GM12878 (cell line): ENCODE measurements at regions not wholly inside any gene's neighbourhood (a gene's known extent, or its start where the extent isn't known, plus 50 kb on each side); places are given as distances from the start of the nearest gene placed in this dataset.

Experiments
- ATAC-seq: fragments of 200-7000 bp; cut with Tn5 transposase; 3 replicates; pipeline ENCODE4 v1.9.1; 2020; ENCODE audit warnings: mild to moderate bottlenecking, moderate library complexity
- BruUV-seq: library from RNA; stranded (reverse); fragments of 400-500 nt; replicated peaks from 2 replicates; lab custom pipeline; 2021; lab: Mats Ljungman, UMichigan
- CTCF ChIA-PET: fragments of 300-600 bp; sonication (Branson Sonifier 250); formaldehyde crosslinking; extraction: SDS; loops from one replicate; lab custom pipeline; 2021; ENCODE audit warnings: inconsistent platforms; lab: Yijun Ruan, JAX
- POLR2A ChIA-PET: fragments of 350-600 bp; formaldehyde crosslinking; extraction: SDS; loops from one replicate; lab custom pipeline; 2021; ENCODE audit warnings: inconsistent platforms; lab: Charles Lee
- RAD21 ChIA-PET: fragments of 300-600 bp; sonication (Branson Sonifier 250); formaldehyde crosslinking; loops from one replicate; lab custom pipeline; 2023; ENCODE audit warnings: antibody characterized with exemption; ENCODE audit not compliant: unreplicated experiment; lab: Charles Lee
- SMC1A ChIA-PET: fragments of 300-600 bp; sonication (Branson Sonifier 250); formaldehyde crosslinking; loops from one replicate; lab custom pipeline; 2023; ENCODE audit not compliant: unreplicated experiment, uncharacterized antibody; lab: Charles Lee
- DNase-seq: peaks from one replicate; pipeline ENCODE4 v3.0.0-alpha.2; 2011; ENCODE audit warnings: low read depth, low spot score
- FAIRE-seq: peaks from 3 replicates; lab custom pipeline; 2011; peaks lifted over from hg19 to GRCh38; lab: Jason Lieb, UNC
- H2AFZ ChIP-seq: 2 replicates; pipeline ENCODE4 v1.6.0; 2011; ENCODE audit warnings: low read depth, low read length, control low read depth; ENCODE audit not compliant: control insufficient read depth
- H3K27ac ChIP-seq: 2 replicates; pipeline ENCODE4 v1.5.1; 2011; ENCODE audit warnings: control low read depth; ENCODE audit not compliant: control insufficient read depth, insufficient read depth
- H3K27me3 ChIP-seq, 2 experiments: replicated peaks in 1 of 2; 2 replicates each; pipeline versions ENCODE4 v1.6.0 to v1.6.1; 2011; ENCODE audit warnings: low read length in 1 of 2; ENCODE audit not compliant: control insufficient read depth in 2 of 2, insufficient read depth in 2 of 2
- H3K36me3 ChIP-seq, 2 experiments: 2 replicates each; pipeline ENCODE4 v1.5.1; 2011; ENCODE audit warnings: low read length in 1 of 2; ENCODE audit not compliant: control insufficient read depth in 2 of 2, insufficient read depth in 2 of 2
- H3K4me1 ChIP-seq: 2 replicates; pipeline ENCODE4 v1.6.1; 2011; ENCODE audit warnings: mild to moderate bottlenecking, low read length, moderate library complexity, mixed read lengths; ENCODE audit not compliant: control insufficient read depth, insufficient read depth
- H3K4me2 ChIP-seq: 2 replicates; pipeline ENCODE4 v1.6.0; 2011; ENCODE audit warnings: control low read depth; ENCODE audit not compliant: control insufficient read depth, insufficient read depth
- H3K4me3 ChIP-seq: fragments of 200-600 bp; sonication (generic); 2 replicates; pipeline ENCODE4 v1.5.1; 2016
- H3K79me2 ChIP-seq: 2 replicates; pipeline ENCODE4 v1.6.0; 2011; ENCODE audit warnings: low read length; ENCODE audit not compliant: control insufficient read depth, insufficient read depth
- H3K9ac ChIP-seq: 2 replicates; pipeline ENCODE4 v1.8.0; 2011; ENCODE audit warnings: low read length, control low read depth, mixed read lengths; ENCODE audit not compliant: control insufficient read depth, insufficient read depth
- H3K9me3 ChIP-seq: replicated peaks from 3 replicates; pipeline ENCODE4 v1.5.1; 2011; ENCODE audit warnings: mild to moderate bottlenecking, low read length; ENCODE audit not compliant: control insufficient read depth, insufficient read depth
- H4K20me1 ChIP-seq: 2 replicates; pipeline ENCODE4 v1.6.0; 2011; ENCODE audit not compliant: control insufficient read depth, insufficient read depth
- ATF7 ChIP-seq: fragments of 450-650 bp; IDR thresholded peaks from 2 replicates; pipeline ENCODE4 v1.6.1; 2016; ENCODE audit warnings: low read depth, mild to moderate bottlenecking
- GATAD2B ChIP-seq: fragments of 450-650 bp; conservative IDR thresholded peaks from 2 replicates; pipeline ENCODE4 v1.6.1; 2017; ENCODE audit warnings: low read depth, mild to moderate bottlenecking, moderate library complexity
- HDAC2 ChIP-seq: fragments of 200-600 bp; sonication (generic); IDR thresholded peaks from 2 replicates; pipeline ENCODE4 v1.6.1; 2017
- JUND ChIP-seq: IDR thresholded peaks from 2 replicates; pipeline ENCODE4 v1.6.1; 2012; ENCODE audit warnings: low read depth, mild to moderate bottlenecking, low read length, improper control_type of control experiment, moderate library complexity
- MYC ChIP-seq: IDR thresholded peaks from 2 replicates; pipeline ENCODE4 v1.6.1; 2011; ENCODE audit warnings: mild to moderate bottlenecking, low read length, moderate library complexity, inconsistent platforms; ENCODE audit not compliant: insufficient read depth, insufficient replicate concordance, insufficient read length, severe bottlenecking
- NRF1 ChIP-seq: conservative IDR thresholded peaks from 2 replicates; pipeline ENCODE4 v1.6.1; 2011; ENCODE audit warnings: mild to moderate bottlenecking, low read depth, low read length, improper control_type of control experiment
- RCOR1 ChIP-seq: conservative IDR thresholded peaks from 2 replicates; pipeline ENCODE4 v1.6.1; 2012; ENCODE audit warnings: low read depth, low read length, improper control_type of control experiment
- STAT3 ChIP-seq: IDR thresholded peaks from 2 replicates; pipeline ENCODE4 v1.6.1; 2011; ENCODE audit warnings: low read depth, low read length, improper control_type of control experiment
- ZNF384 ChIP-seq: IDR thresholded peaks from 2 replicates; pipeline ENCODE4 v1.6.1; 2012; ENCODE audit warnings: low read depth, mild to moderate bottlenecking, low read length, improper control_type of control experiment, borderline replicate concordance
- ZNF592 ChIP-seq: fragments of 450-650 bp; IDR thresholded peaks from 2 replicates; pipeline ENCODE4 v1.6.1; 2017; ENCODE audit warnings: mild to moderate bottlenecking, moderate library complexity
- WGBS: methylation state at CpG from one replicate; pipeline ENCODE4 v1.1.6; 2016; ENCODE audit warnings: low lambda C conversion rate; ENCODE audit not compliant: insufficient replicate concordance, insufficient coverage; ENCODE audit errors: missing lambda C conversion rate; 5-methylcytosine and 5-hydroxymethylcytosine counted together
- in situ Hi-C: fragments of 300-500 bp; cut with MboI; formaldehyde crosslinking; loops from 9 replicates; pipeline ENCODE4 v1.14.3; 2018; ENCODE audit warnings: mixed read lengths
- intact Hi-C: fragments of 100-400 bp; cut with micrococcal nuclease; formaldehyde crosslinking; loops from one replicate; pipeline ENCODE4 v1.14.2; 2022; ENCODE audit not compliant: unreplicated experiment
- TF ChIP-seq, protein P1 (sequence below): fragments of 450-650 bp; IDR thresholded peaks from 2 replicates; pipeline ENCODE4 v1.6.1; 2018; ENCODE audit warnings: borderline replicate concordance, mild to moderate bottlenecking; ENCODE audit not compliant: partially characterized antibody

GRCh38 chr4:117678861-117679260, 355.4 kb upstream of the NDST3 start:
- no TSS peak for BruUV-seq
- intact Hi-C loops = no loop called here
- no peak for TF ChIP-seq ATF7
- TF ChIP-seq JUND = no peak
- no peak for TF ChIP-seq MYC
- no peak for TF ChIP-seq GATAD2B
- no peak for TF ChIP-seq RCOR1
- no peak for TF ChIP-seq STAT3
- no peak for TF ChIP-seq NRF1
- TF ChIP-seq ZNF384 = no peak
- POLR2A ChIA-PET = no interaction called here
- Histone ChIP-seq H3K36me3 (no peaks in the 10 kb centered on the region), H3K9me3 (no peaks in the 10 kb centered on the region), H3K27me3 (no peaks in the 10 kb centered on the region), H3K4me2 (no peak overlapping the region), H4K20me1 (no peaks in the 10 kb centered on the region), H3K79me2 (no peaks in the 10 kb centered on the region), H3K4me1 (no peaks in the 10 kb centered on the region), H3K4me3 (no peak overlapping the region), H3K9ac (no peak overlapping the region), H2AFZ (no peak overlapping the region), H3K27ac (no peak overlapping the region)
- SMC1A ChIA-PET = no interaction called here
- no peak for DNase-seq
- 0% methylated on average over 4 of the region's 4 CpGs for WGBS
- CTCF ChIA-PET = no interaction called here
- in situ Hi-C loops = no loop called here
- RAD21 ChIA-PET = no interaction called here
- ATAC-seq = no peak
- no peak for FAIRE-seq

GRCh38 chr4:117691572-117692351, 342.5 kb upstream of the NDST3 start:
- intact Hi-C loops (no loop called here), in situ Hi-C loops (no loop called here)
- SMC1A ChIA-PET = no interaction called here
- no peak overlapping the region for H2AFZ ChIP-seq
- RAD21 ChIA-PET = no interaction called here
- POLR2A ChIA-PET = no interaction called here
- no peak overlapping the region for H3K4me2 ChIP-seq
- H3K4me1 ChIP-seq = no peaks in the 10 kb centered on the region
- H3K27ac ChIP-seq = no peak overlapping the region
- H3K4me3 ChIP-seq = no peak overlapping the region
- H3K79me2 ChIP-seq = no peaks in the 10 kb centered on the region
- DNase-seq (no peak), ATAC-seq (no peak), FAIRE-seq (no peak)
- no peaks in the 10 kb centered on the region for H3K27me3 ChIP-seq
- no TSS peak for BruUV-seq
- CTCF ChIA-PET = interaction anchor here (1.6 kb wide), 1 partner anchor 8 kb away, joined by 4 read pairs; no protein-coding TSS in a partner anchor
- H3K9ac ChIP-seq = no peak overlapping the region
- no peaks in the 10 kb centered on the region for H4K20me1 ChIP-seq
- no peaks in the 10 kb centered on the region for H3K36me3 ChIP-seq
- H3K9me3 ChIP-seq = no peaks in the 10 kb centered on the region
- 15% methylated on average over 7 of the region's 7 CpGs for WGBS
- no peak for TF ChIP-seq HDAC2
- TF ChIP-seq, protein P1, sequence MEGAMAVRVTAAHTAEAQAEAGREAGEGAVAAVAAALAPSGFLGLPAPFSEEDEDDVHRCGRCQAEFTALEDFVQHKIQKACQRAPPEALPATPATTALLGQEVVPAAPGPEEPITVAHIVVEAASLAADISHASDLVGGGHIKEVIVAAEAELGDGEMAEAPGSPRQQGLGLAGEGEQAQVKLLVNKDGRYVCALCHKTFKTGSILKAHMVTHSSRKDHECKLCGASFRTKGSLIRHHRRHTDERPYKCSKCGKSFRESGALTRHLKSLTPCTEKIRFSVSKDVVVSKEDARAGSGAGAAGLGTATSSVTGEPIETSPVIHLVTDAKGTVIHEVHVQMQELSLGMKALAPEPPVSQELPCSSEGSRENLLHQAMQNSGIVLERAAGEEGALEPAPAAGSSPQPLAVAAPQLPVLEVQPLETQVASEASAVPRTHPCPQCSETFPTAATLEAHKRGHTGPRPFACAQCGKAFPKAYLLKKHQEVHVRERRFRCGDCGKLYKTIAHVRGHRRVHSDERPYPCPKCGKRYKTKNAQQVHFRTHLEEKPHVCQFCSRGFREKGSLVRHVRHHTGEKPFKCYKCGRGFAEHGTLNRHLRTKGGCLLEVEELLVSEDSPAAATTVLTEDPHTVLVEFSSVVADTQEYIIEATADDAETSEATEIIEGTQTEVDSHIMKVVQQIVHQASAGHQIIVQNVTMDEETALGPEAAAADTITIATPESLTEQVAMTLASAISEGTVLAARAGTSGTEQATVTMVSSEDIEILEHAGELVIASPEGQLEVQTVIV = no peak
- TF ChIP-seq ZNF592 = no peak
